ENCODE measurements at regions not wholly inside any gene's neighbourhood (a gene's known extent, or its start where the extent isn't known, plus 50 kb on each side); places are given as distances from the start of the nearest gene placed in this dataset.

- Histone ChIP-seq H3K4me1 (no peaks in the 10 kb centered on the region), H3K4me2 (no peak overlapping the region), H3K27ac (no peak overlapping the region), H3K4me3 (no peak overlapping the region), H3K9me3 (no peaks in the 10 kb centered on the region)
- FAIRE-seq (no peak), ATAC-seq (no peak), DNase-seq (ENCODE audit: low read depth in 1 of 2, low spot score in 1 of 2) (no peak)
- ChIA-PET CTCF (no interaction called here), POLR2A (no interaction called here)
- TF ChIP-seq RFX5 (IDR thresholded peaks at IDR 0.05) (no peak), CTCF (IDR thresholded peaks at IDR 0.05) (no peak), EHF (CRISPR knock-in tag; IDR thresholded peaks at IDR 0.05) (no peak), E2F6 (IDR thresholded peaks at IDR 0.05; ENCODE audit: borderline replicate concordance, low read depth) (no peak), BCL3 (IDR thresholded peaks at IDR 0.05) (no peak), CEBPB (IDR thresholded peaks at IDR 0.05) (no peak), CBX8 (IDR thresholded peaks at IDR 0.05) (no peak), HES2 (IDR thresholded peaks at IDR 0.05) (no peak), RAD21 (conservative IDR thresholded peaks at IDR 0.05 in 1 of 2, IDR thresholded peaks at IDR 0.05 in 1 of 2) (no peak), RCOR1 (IDR thresholded peaks at IDR 0.05; ENCODE audit: low read depth, low read length) (no peak), RNF2 (IDR thresholded peaks at IDR 0.05; ENCODE audit: borderline replicate concordance, low read depth) (no peak), USF2 (IDR thresholded peaks at IDR 0.05) (no peak), MYC (IDR thresholded peaks at IDR 0.05; ENCODE audit: borderline replicate concordance, low read length) (no peak), EHMT2 (IDR thresholded peaks at IDR 0.05; ENCODE audit: low read depth) (no peak), MAZ (IDR thresholded peaks at IDR 0.05; ENCODE audit: borderline replicate concordance, low read depth, low read length) (no peak), GATA3 (IDR thresholded peaks at IDR 0.05; ENCODE audit: borderline replicate concordance) (no peak)
Observed at GRCh38 chr21:25453524-25453923, 153.8 kb downstream of the MRPL39 start.

- H3K4me2 ChIP-seq = no peak overlapping the region
- ChIA-PET CTCF (no interaction called here), POLR2A (no interaction called here)
- H3K9me3 ChIP-seq = no peaks in the 10 kb centered on the region
- 5% methylated on average over 2 of the region's 3 CpGs for WGBS (ENCODE audit: missing lambda C conversion rate)
- H3K4me3 ChIP-seq = no peak overlapping the region
- H3K27ac ChIP-seq = no peak overlapping the region
- FAIRE-seq (no peak), DNase-seq (ENCODE audit: low read depth in 1 of 2, low spot score in 1 of 2) (no peak), ATAC-seq (no peak)
- no peaks in the 10 kb centered on the region for H3K4me1 ChIP-seq
- TF ChIP-seq HMGXB4 (CRISPR knock-in tag; IDR thresholded peaks at IDR 0.05; ENCODE audit: borderline replicate concordance) = no peak
- no peak for TF ChIP-seq FOXS1 (CRISPR knock-in tag; IDR thresholded peaks at IDR 0.05)
- TF ChIP-seq POLR2AphosphoS2 (conservative IDR thresholded peaks at IDR 0.05; ENCODE audit: low read length) = no peak
- TF ChIP-seq PBX3 (IDR thresholded peaks at IDR 0.05) = no peak
- no peak for TF ChIP-seq CBX8 (IDR thresholded peaks at IDR 0.05)
- no peak for TF ChIP-seq RAD21 (conservative IDR thresholded peaks at IDR 0.05 in 1 of 2, IDR thresholded peaks at IDR 0.05 in 1 of 2)
- TF ChIP-seq RARB (CRISPR knock-in tag; IDR thresholded peaks at IDR 0.05) = no peak
- TF ChIP-seq TFCP2L1 (CRISPR knock-in tag; IDR thresholded peaks at IDR 0.05) = no peak
- TF ChIP-seq ZFP36 (IDR thresholded peaks at IDR 0.05; ENCODE audit: borderline replicate concordance, partially characterized antibody) = no peak
- TF ChIP-seq SREBF2 (IDR thresholded peaks at IDR 0.05) = no peak
- TF ChIP-seq JUNB (IDR thresholded peaks at IDR 0.05) = no peak
- TF ChIP-seq RFX5 (IDR thresholded peaks at IDR 0.05) = no peak
- TF ChIP-seq NFE2L2 (conservative IDR thresholded peaks at IDR 0.05; ENCODE audit: low read length) = no peak
- TF ChIP-seq ELK1 (IDR thresholded peaks at IDR 0.05; ENCODE audit: low read depth, low read length) = no peak
- no peak for TF ChIP-seq MAFK (IDR thresholded peaks at IDR 0.05; ENCODE audit: partially characterized antibody)
- no peak for TF ChIP-seq FOSL2 (IDR thresholded peaks at IDR 0.05)
- no peak for TF ChIP-seq FOSL2 (CRISPR knock-in tag; IDR thresholded peaks at IDR 0.05)
- no peak for TF ChIP-seq USF2 (IDR thresholded peaks at IDR 0.05)
- TF ChIP-seq EHMT2 (IDR thresholded peaks at IDR 0.05; ENCODE audit: low read depth) = no peak
Observed at GRCh38 chr21:25449950-25450349, 157.3 kb downstream of the MRPL39 start.

All from A549 (cell line).